Middle frontal gyrus (tissue), 1 donor: ENCODE measurements at regions not wholly inside any gene's neighbourhood (a gene's known extent, or its start where the extent isn't known, plus 50 kb on each side); places are given as distances from the start of the nearest gene placed in this dataset.
"Not testable (repeated sequence)": the region's sequence is repeated elsewhere in the genome, so short reads cannot be mapped to it uniquely, and the experiment has no call there.

ENCODE experiments used
- DNase-seq: peaks from one replicate; pipeline ENCODE4 v3.0.0-alpha.2; 2015; ENCODE audit warnings: low spot score; ENCODE audit errors: extremely low spot score

- DNase-seq, result no peak
Measured at GRCh38 chr10:4639960-4640359, 186.0 kb upstream of the AKR1E2 start.

GRCh38 chr10:4638099-4638498 lies 187.9 kb upstream of the AKR1E2 start:
- no peak for DNase-seq

- DNase-seq, result no peak
Measured at GRCh38 chr10:4637657-4638056, 188.3 kb upstream of the AKR1E2 start.

- no peak for DNase-seq
Measured at GRCh38 chr10:4635883-4636282, 190.1 kb upstream of the AKR1E2 start.

- no peak for DNase-seq
Measured at GRCh38 chr10:4635388-4635787, 190.6 kb upstream of the AKR1E2 start.

- no peak for DNase-seq
Measured at GRCh38 chr10:4633776-4634175, 192.2 kb upstream of the AKR1E2 start.

GRCh38 chr10:4633186-4633585 lies 192.8 kb upstream of the AKR1E2 start:
- no peak for DNase-seq

- DNase-seq, result no peak
Measured at GRCh38 chr10:4632757-4633156, 193.2 kb upstream of the AKR1E2 start.

GRCh38 chr10:4626919-4627318 lies 199.1 kb upstream of the AKR1E2 start:
- no peak for DNase-seq

- DNase-seq, result no peak
Measured at GRCh38 chr10:4623757-4624420, 202.1 kb upstream of the AKR1E2 start.

GRCh38 chr10:4623200-4623599 lies 202.8 kb upstream of the AKR1E2 start:
- no peak for DNase-seq

GRCh38 chr10:4622384-4622783 lies 203.6 kb upstream of the AKR1E2 start:
- DNase-seq, result no peak

- DNase-seq, result no peak
Measured at GRCh38 chr10:4617589-4617988, 208.4 kb upstream of the AKR1E2 start.

- DNase-seq, result no peak
Measured at GRCh38 chr10:4615042-4615441, 211.0 kb upstream of the AKR1E2 start.

- DNase-seq, result no peak
Measured at GRCh38 chr10:4609251-4609650, 216.8 kb upstream of the AKR1E2 start.

GRCh38 chr10:4607681-4608080 lies 218.3 kb upstream of the AKR1E2 start:
- DNase-seq, result no peak

- DNase-seq, result no peak
Measured at GRCh38 chr10:4606856-4607636, 219.0 kb upstream of the AKR1E2 start.

GRCh38 chr10:4602764-4603491 lies 223.1 kb upstream of the AKR1E2 start:
- DNase-seq, result no peak

- no peak for DNase-seq
Measured at GRCh38 chr10:4599471-4599870, 226.5 kb upstream of the AKR1E2 start.

- DNase-seq, result not testable (repeated sequence)
Measured at GRCh38 chr10:4597898-4598297, 228.1 kb upstream of the AKR1E2 start.

GRCh38 chr10:4596951-4597350 lies 229.1 kb upstream of the AKR1E2 start:
- DNase-seq, result no peak

- DNase-seq, result no peak
Measured at GRCh38 chr10:4595719-4596319, 230.2 kb upstream of the AKR1E2 start.
